Upper lobe of left lung (tissue), 6 donors: ENCODE measurements at regions not wholly inside any gene's neighbourhood (a gene's known extent, or its start where the extent isn't known, plus 50 kb on each side); places are given as distances from the start of the nearest gene placed in this dataset.
"Not testable (repeated sequence)": the region's sequence is repeated elsewhere in the genome, so short reads cannot be mapped to it uniquely, and the experiment has no call there.

ENCODE experiments used
- ATAC-seq, 2 donors: fragments of 200-7000 bp; cut with Tn5 transposase; one replicate each; pipeline ENCODE4 v1.9.1; 2022; ENCODE audit warnings: mild to moderate bottlenecking in 2 of 2, moderate library complexity in 2 of 2; ENCODE audit not compliant: low FRiP score in 2 of 2
- DNase-seq, 2 donors: peaks; one replicate each; pipeline ENCODE4 v3.0.0-alpha.2; 2019 to 2020
- H3K27ac ChIP-seq, 4 donors: fragments of 200-600 bp; sonication (generic); one replicate each; pipeline ENCODE4 v1.5.1; 2016 to 2019
- H3K27me3 ChIP-seq, 4 donors: fragments of 200-600 bp; sonication (generic); one replicate each; pipeline ENCODE4 v1.5.1; 2017 to 2019
- H3K36me3 ChIP-seq, 4 donors: fragments of 200-600 bp; sonication (generic); one replicate each; pipeline ENCODE4 v1.5.1; 2016 to 2019
- H3K4me1 ChIP-seq, 4 donors: fragments of 200-600 bp; sonication (generic); one replicate each; pipeline ENCODE4 v1.5.1; 2018 to 2019
- H3K4me3 ChIP-seq, 4 donors: fragments of 200-600 bp; sonication (generic); one replicate each; pipeline ENCODE4 v1.5.1; 2017 to 2019; ENCODE audit warnings: mild to moderate bottlenecking in 2 of 4, moderate library complexity in 1 of 4
- H3K9me3 ChIP-seq, 4 donors: fragments of 200-600 bp; sonication (generic); one replicate each; pipeline ENCODE4 v1.5.1; 2018 to 2019
- CTCF ChIP-seq, 6 experiments: fragments of 450-650 bp in 4 of 6; fragments of 200-600 bp in 2 of 6; sonication (generic) in 2 of 6; IDR thresholded peaks; one replicate each; pipeline ENCODE4 v1.5.1; 2016 to 2019; ENCODE audit warnings: antibody characterized with exemption in 6 of 6
- EP300 ChIP-seq, 4 donors: sonication (generic); formaldehyde crosslinking; IDR thresholded peaks; one replicate each; pipeline ENCODE4 v1.5.1; 2017; ENCODE audit warnings: antibody characterized with exemption in 4 of 4, control low read depth in 2 of 4
- POLR2A ChIP-seq, 4 donors: fragments of 450-650 bp; IDR thresholded peaks; one replicate each; pipeline ENCODE4 v1.5.1; 2016 to 2017; ENCODE audit warnings: antibody characterized with exemption in 4 of 4, mild to moderate bottlenecking in 2 of 4
- POLR2AphosphoS5 ChIP-seq, 2 donors: sonication (generic); formaldehyde crosslinking; IDR thresholded peaks; one replicate each; pipeline ENCODE4 v1.5.1; 2017; ENCODE audit warnings: antibody characterized with exemption in 2 of 2
- WGBS, 2 donors: methylation state at CpG; one replicate each; pipeline ENCODE4 v1.1.5; 2017 to 2018; 5-methylcytosine and 5-hydroxymethylcytosine counted together
- donor health status: DM: no; HTN: no; CAD: no; lungs with moderate emphysema.
- donor health status: DM: no; HTN: yes; CAD: no; lungs with severe emphysema.

- Histone ChIP-seq H3K4me3 (no peak overlapping the region), H3K4me1 (peaks cover 0 to 10% (median 4%) of the 10 kb centered on the region in 4 donors), H3K9me3 (no peaks in the 10 kb centered on the region), H3K27me3 (no peaks in the 10 kb centered on the region), H3K27ac (no peak overlapping the region), H3K36me3 (no peaks in the 10 kb centered on the region)
- no peak for TF ChIP-seq POLR2AphosphoS5 (IDR thresholded peaks at IDR 0.05)
- no peak for TF ChIP-seq EP300 (IDR thresholded peaks at IDR 0.05)
- DNase-seq (peak in 1 of 2 donors; percentile 21), ATAC-seq (no peak)
- WGBS, 2 donors: 71 to 75% methylated on average over 3 of the region's 3 CpGs
Observed at GRCh38 chr2:111519071-111519470, 364.9 kb downstream of the ANAPC1 start.

GRCh38 chr2:111522231-111522768, 361.7 kb downstream of the ANAPC1 start:
- Histone ChIP-seq H3K4me1 (peaks cover 0 to 10% (median 4%) of the 10 kb centered on the region in 4 donors), H3K4me3 (no peak overlapping the region), H3K27ac (no peak overlapping the region), H3K9me3 (no peaks in the 10 kb centered on the region), H3K27me3 (no peaks in the 10 kb centered on the region), H3K36me3 (no peaks in the 10 kb centered on the region)
- ATAC-seq (peak in 1 of 2 donors; percentile 36), DNase-seq (no peak)
- no peak for TF ChIP-seq POLR2AphosphoS5 (IDR thresholded peaks at IDR 0.05)
- no peak for TF ChIP-seq CTCF (IDR thresholded peaks at IDR 0.05)
- no peak for TF ChIP-seq POLR2A (IDR thresholded peaks at IDR 0.05)
- no peak for TF ChIP-seq EP300 (IDR thresholded peaks at IDR 0.05)
- 60 to 73% methylated on average over 5 of the region's 5 CpGs for WGBS, 2 donors

- TF ChIP-seq EP300 (IDR thresholded peaks at IDR 0.05): no peak
- no peak for TF ChIP-seq POLR2A (IDR thresholded peaks at IDR 0.05)
- no peak for TF ChIP-seq CTCF (IDR thresholded peaks at IDR 0.05)
- no peak for TF ChIP-seq POLR2AphosphoS5 (IDR thresholded peaks at IDR 0.05)
- WGBS, 2 donors: 63 to 71% methylated on average over 12 of the region's 12 CpGs
Observed at GRCh38 chr2:111523009-111523408, 361.0 kb downstream of the ANAPC1 start.

GRCh38 chr2:111525026-111525425, 359.0 kb downstream of the ANAPC1 start:
- H3K27ac ChIP-seq, H3K4me3 ChIP-seq, ATAC-seq, DNase-seq, H3K27me3 ChIP-seq, H3K9me3 ChIP-seq, H3K36me3 ChIP-seq: not testable (repeated sequence)
- H3K4me1 ChIP-seq: peaks cover 0 to 10% (median 4%) of the 10 kb centered on the region in 4 donors
- 93 to 98% methylated on average over 4 of the region's 4 CpGs for WGBS, 2 donors

More at GRCh38 chr2:111523009-111523408, 361.0 kb downstream of the ANAPC1 start:
- no peaks in the 10 kb centered on the region for H3K27me3 ChIP-seq
- peaks cover 0 to 10% (median 4%) of the 10 kb centered on the region in 4 donors for H3K4me1 ChIP-seq
- DNase-seq: no peak
- no peak for ATAC-seq
- no peaks in the 10 kb centered on the region for H3K9me3 ChIP-seq
- no peaks in the 10 kb centered on the region for H3K36me3 ChIP-seq
- no peak overlapping the region for H3K27ac ChIP-seq
- H3K4me3 ChIP-seq: no peak overlapping the region

- H3K9me3 ChIP-seq, DNase-seq, H3K36me3 ChIP-seq, H3K27me3 ChIP-seq, H3K27ac ChIP-seq, H3K4me3 ChIP-seq: not testable (repeated sequence)
- ATAC-seq: peak; percentile 53 to 64
- 62 to 80% methylated on average over 1 to 7 of the region's 7 CpGs for WGBS, 2 donors
- H3K4me1 ChIP-seq: peaks cover 0 to 10% (median 4%) of the 10 kb centered on the region in 4 donors
Observed at GRCh38 chr2:111526041-111526639, 357.9 kb downstream of the ANAPC1 start.

GRCh38 chr2:111527707-111528400, 356.1 kb downstream of the ANAPC1 start:
- not testable (repeated sequence) for H3K27ac ChIP-seq, H3K9me3 ChIP-seq, H3K4me3 ChIP-seq, H3K36me3 ChIP-seq, DNase-seq, H3K27me3 ChIP-seq, H3K4me1 ChIP-seq
- peak in 1 of 2 donors; percentile 6 for ATAC-seq
- WGBS, 2 donors: 89 to 98% methylated on average over 7 of the region's 10 CpGs

GRCh38 chr2:111529022-111529421, 355.0 kb downstream of the ANAPC1 start:
- H3K36me3 ChIP-seq, H3K27ac ChIP-seq, H3K4me3 ChIP-seq, H3K9me3 ChIP-seq, H3K4me1 ChIP-seq, DNase-seq, H3K27me3 ChIP-seq, ATAC-seq: not testable (repeated sequence)
- 72 to 83% methylated on average over 3 of the region's 4 CpGs for WGBS, 2 donors

- 69 to 73% methylated on average over 2 to 5 of the region's 5 CpGs for WGBS, 2 donors
- not testable (repeated sequence) for H3K36me3 ChIP-seq, H3K27me3 ChIP-seq, H3K4me1 ChIP-seq, DNase-seq, ATAC-seq, H3K27ac ChIP-seq, H3K4me3 ChIP-seq, H3K9me3 ChIP-seq
Observed at GRCh38 chr2:111530239-111530965, 353.6 kb downstream of the ANAPC1 start.

- not testable (repeated sequence) for H3K4me3 ChIP-seq, H3K27me3 ChIP-seq, DNase-seq, H3K27ac ChIP-seq, H3K36me3 ChIP-seq, H3K9me3 ChIP-seq
- ATAC-seq: peak in 1 of 2 donors; percentile 73
- WGBS, 2 donors: 63 to 76% methylated on average over 2 to 4 of the region's 14 CpGs
- peaks cover 9 to 11% (median 9%) of the 10 kb centered on the region in 4 donors for H3K4me1 ChIP-seq
Observed at GRCh38 chr2:111532682-111533556, 351.1 kb downstream of the ANAPC1 start.
